GM12878 (cell line): ENCODE measurements at regions not wholly inside any gene's neighbourhood (a gene's known extent, or its start where the extent isn't known, plus 50 kb on each side); places are given as distances from the start of the nearest gene placed in this dataset.

Experiments used
- ATAC-seq: fragments of 200-7000 bp; cut with Tn5 transposase; 3 replicates; pipeline ENCODE4 v1.9.1; 2020; ENCODE audit warnings: mild to moderate bottlenecking, moderate library complexity
- BruUV-seq: library from RNA; stranded (reverse); fragments of 400-500 nt; replicated peaks from 2 replicates; lab custom pipeline; 2021; lab: Mats Ljungman, UMichigan
- CTCF ChIA-PET: fragments of 300-600 bp; sonication (Branson Sonifier 250); formaldehyde crosslinking; extraction: SDS; loops from one replicate; lab custom pipeline; 2021; ENCODE audit warnings: inconsistent platforms; lab: Yijun Ruan, JAX
- POLR2A ChIA-PET: fragments of 350-600 bp; formaldehyde crosslinking; extraction: SDS; loops from one replicate; lab custom pipeline; 2021; ENCODE audit warnings: inconsistent platforms; lab: Charles Lee
- RAD21 ChIA-PET: fragments of 300-600 bp; sonication (Branson Sonifier 250); formaldehyde crosslinking; loops from one replicate; lab custom pipeline; 2023; ENCODE audit warnings: antibody characterized with exemption; ENCODE audit not compliant: unreplicated experiment; lab: Charles Lee
- SMC1A ChIA-PET: fragments of 300-600 bp; sonication (Branson Sonifier 250); formaldehyde crosslinking; loops from one replicate; lab custom pipeline; 2023; ENCODE audit not compliant: unreplicated experiment, uncharacterized antibody; lab: Charles Lee
- DNase-seq: peaks from one replicate; pipeline ENCODE4 v3.0.0-alpha.2; 2011; ENCODE audit warnings: low read depth, low spot score
- FAIRE-seq: peaks from 3 replicates; lab custom pipeline; 2011; peaks lifted over from hg19 to GRCh38; lab: Jason Lieb, UNC
- H2AFZ ChIP-seq: 2 replicates; pipeline ENCODE4 v1.6.0; 2011; ENCODE audit warnings: low read depth, low read length, control low read depth; ENCODE audit not compliant: control insufficient read depth
- H3K27ac ChIP-seq: 2 replicates; pipeline ENCODE4 v1.5.1; 2011; ENCODE audit warnings: control low read depth; ENCODE audit not compliant: control insufficient read depth, insufficient read depth
- H3K27me3 ChIP-seq, 2 experiments: replicated peaks in 1 of 2; 2 replicates each; pipeline versions ENCODE4 v1.6.0 to v1.6.1; 2011; ENCODE audit warnings: low read length in 1 of 2; ENCODE audit not compliant: control insufficient read depth in 2 of 2, insufficient read depth in 2 of 2
- H3K36me3 ChIP-seq, 2 experiments: 2 replicates each; pipeline ENCODE4 v1.5.1; 2011; ENCODE audit warnings: low read length in 1 of 2; ENCODE audit not compliant: control insufficient read depth in 2 of 2, insufficient read depth in 2 of 2
- H3K4me1 ChIP-seq: 2 replicates; pipeline ENCODE4 v1.6.1; 2011; ENCODE audit warnings: mild to moderate bottlenecking, low read length, moderate library complexity, mixed read lengths; ENCODE audit not compliant: control insufficient read depth, insufficient read depth
- H3K4me2 ChIP-seq: 2 replicates; pipeline ENCODE4 v1.6.0; 2011; ENCODE audit warnings: control low read depth; ENCODE audit not compliant: control insufficient read depth, insufficient read depth
- H3K4me3 ChIP-seq: fragments of 200-600 bp; sonication (generic); 2 replicates; pipeline ENCODE4 v1.5.1; 2016
- H3K79me2 ChIP-seq: 2 replicates; pipeline ENCODE4 v1.6.0; 2011; ENCODE audit warnings: low read length; ENCODE audit not compliant: control insufficient read depth, insufficient read depth
- H3K9ac ChIP-seq: 2 replicates; pipeline ENCODE4 v1.8.0; 2011; ENCODE audit warnings: low read length, control low read depth, mixed read lengths; ENCODE audit not compliant: control insufficient read depth, insufficient read depth
- H3K9me3 ChIP-seq: replicated peaks from 3 replicates; pipeline ENCODE4 v1.5.1; 2011; ENCODE audit warnings: mild to moderate bottlenecking, low read length; ENCODE audit not compliant: control insufficient read depth, insufficient read depth
- H4K20me1 ChIP-seq: 2 replicates; pipeline ENCODE4 v1.6.0; 2011; ENCODE audit not compliant: control insufficient read depth, insufficient read depth
- BHLHE40 ChIP-seq, 2 experiments: fragments of 450-650 bp in 1 of 2; IDR thresholded peaks; 2 replicates each; pipeline ENCODE4 v1.6.1; 2011 to 2017; ENCODE audit warnings: low read depth in 2 of 2, borderline replicate concordance in 1 of 2, improper control_type of control experiment in 1 of 2, low read length in 1 of 2, mild to moderate bottlenecking in 1 of 2
- FOXM1 ChIP-seq: IDR thresholded peaks from 2 replicates; pipeline ENCODE4 v1.6.1; 2012; ENCODE audit warnings: low read depth, mild to moderate bottlenecking, inconsistent platforms, low read length, moderate library complexity
- MEF2A ChIP-seq: IDR thresholded peaks from 2 replicates; pipeline ENCODE4 v1.6.1; 2011; ENCODE audit warnings: low read depth, mild to moderate bottlenecking, low read length, moderate library complexity; ENCODE audit not compliant: insufficient read depth
- NR2F1 ChIP-seq: fragments of 450-650 bp; conservative IDR thresholded peaks from 2 replicates; pipeline ENCODE4 v1.6.1; 2017; ENCODE audit warnings: mild to moderate bottlenecking
- PML ChIP-seq: IDR thresholded peaks from 2 replicates; pipeline ENCODE4 v1.6.1; 2012; ENCODE audit warnings: low read length, inconsistent platforms
- POLR2A ChIP-seq: IDR thresholded peaks from 2 replicates; pipeline ENCODE4 v1.6.1; 2011; ENCODE audit warnings: low read depth, mild to moderate bottlenecking, low read length
- RELA ChIP-seq: fragments of 450-650 bp; IDR thresholded peaks from 2 replicates; pipeline ENCODE4 v1.8.0; 2014; ENCODE audit warnings: borderline replicate concordance; ENCODE audit not compliant: partially characterized antibody
- TAF1 ChIP-seq: IDR thresholded peaks from 2 replicates; pipeline ENCODE4 v1.6.1; 2011; ENCODE audit warnings: mild to moderate bottlenecking, low read depth, low read length, borderline replicate concordance
- ZBED1 ChIP-seq: IDR thresholded peaks from 2 replicates; pipeline ENCODE4 v1.6.1; 2016; ENCODE audit warnings: borderline replicate concordance
- in situ Hi-C: fragments of 300-500 bp; cut with MboI; formaldehyde crosslinking; loops from 9 replicates; pipeline ENCODE4 v1.14.3; 2018; ENCODE audit warnings: mixed read lengths
- intact Hi-C: fragments of 100-400 bp; cut with micrococcal nuclease; formaldehyde crosslinking; loops from one replicate; pipeline ENCODE4 v1.14.2; 2022; ENCODE audit not compliant: unreplicated experiment
- TF ChIP-seq, protein P1 (sequence below): IDR thresholded peaks from 2 replicates; pipeline ENCODE4 v1.6.1; 2011; ENCODE audit warnings: low read depth, mild to moderate bottlenecking, low read length, moderate library complexity, borderline replicate concordance; ENCODE audit errors: extremely low read depth
- TF ChIP-seq, protein P2 (sequence below): fragments of 450-650 bp; IDR thresholded peaks from 2 replicates; pipeline ENCODE4 v1.6.1; 2017; ENCODE audit warnings: mild to moderate bottlenecking
- TF ChIP-seq, protein P3 (sequence below): IDR thresholded peaks from 2 replicates; pipeline ENCODE4 v1.6.1; 2012; ENCODE audit warnings: mild to moderate bottlenecking, low read depth, low read length
- TF ChIP-seq, protein P4 (sequence below), 3 experiments: IDR thresholded peaks in 2 of 3; conservative IDR thresholded peaks in 1 of 3; 2 replicates each; pipeline ENCODE4 v1.5.1; 2011; ENCODE audit warnings: low read depth in 3 of 3, low read length in 3 of 3, mild to moderate bottlenecking in 3 of 3, control low read depth in 2 of 3, moderate library complexity in 2 of 3, inconsistent platforms in 1 of 3, mixed read lengths in 1 of 3; ENCODE audit not compliant: control insufficient read depth in 2 of 3, insufficient read depth in 1 of 3; ENCODE audit errors: extremely low read depth in 1 of 3
- TF ChIP-seq, protein P5 (sequence below): fragments of 450-650 bp; IDR thresholded peaks from 2 replicates; pipeline ENCODE4 v1.6.1; 2018; ENCODE audit warnings: mild to moderate bottlenecking, low read depth, moderate library complexity; ENCODE audit not compliant: partially characterized antibody

DNA sequence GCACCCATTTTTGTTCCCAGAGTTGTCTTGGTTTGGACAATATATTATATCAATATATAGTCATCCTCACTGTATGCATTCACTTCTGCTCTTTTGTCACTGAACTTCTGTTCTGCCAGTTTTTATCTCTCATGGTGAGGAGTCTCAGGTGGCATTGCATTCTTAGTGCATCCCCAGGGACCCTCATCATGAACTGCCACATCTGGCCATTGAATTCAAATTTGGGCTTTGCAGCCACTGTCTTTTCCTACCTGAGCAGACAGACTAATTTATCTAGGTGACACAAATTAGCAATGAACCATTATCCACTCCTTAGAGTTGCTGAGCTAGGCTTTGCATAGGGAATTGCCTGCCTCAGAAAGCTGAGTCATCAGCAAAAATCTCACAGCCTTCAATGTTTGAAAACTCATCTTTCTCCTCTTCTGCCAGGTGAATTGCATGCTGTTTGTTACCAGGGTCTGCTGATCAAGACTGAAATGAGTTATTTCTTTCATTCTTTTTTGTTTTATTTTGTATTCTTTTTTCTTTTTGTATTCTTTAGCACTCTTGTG is 316.8 kb upstream of the MTPN start:
- intact Hi-C loops: loop anchor here (10.0 kb wide), 1 partner anchor 391 kb away; no protein-coding TSS in a partner anchor
- Histone ChIP-seq H3K79me2 (no peaks in the 10 kb centered on the region), H4K20me1 (no peaks in the 10 kb centered on the region), H3K36me3 (no peaks in the 10 kb centered on the region), H3K4me1 (no peaks in the 10 kb centered on the region), H3K9me3 (no peaks in the 10 kb centered on the region), H3K27me3 (no peaks in the 10 kb centered on the region), H3K4me2 (no peak overlapping the region), H3K27ac (no peak overlapping the region), H2AFZ (no peak overlapping the region), H3K9ac (no peak overlapping the region), H3K4me3 (no peak overlapping the region)
- no peak for DNase-seq
- ChIA-PET POLR2A (no interaction called here), CTCF (no interaction called here), SMC1A (interaction anchor here (0.7 kb wide), 1 partner anchor 250 kb away, joined by 3 read pairs; no protein-coding TSS in a partner anchor), RAD21 (no interaction called here)
- in situ Hi-C loops: no loop called here
- no peak for ATAC-seq
- BruUV-seq: no TSS peak
- no peak for FAIRE-seq
- TF ChIP-seq RELA (no peak), FOXM1 (no peak), ZBED1 (no peak), POLR2A (no peak), PML (no peak), NR2F1 (no peak), TAF1 (no peak), BHLHE40 (IDR thresholded peaks at IDR 0.05; ENCODE audit: borderline replicate concordance in 1 of 2, low read depth in 2 of 2, low read length in 1 of 2) (no peak), MEF2A (no peak)
- TF ChIP-seq, protein P1, sequence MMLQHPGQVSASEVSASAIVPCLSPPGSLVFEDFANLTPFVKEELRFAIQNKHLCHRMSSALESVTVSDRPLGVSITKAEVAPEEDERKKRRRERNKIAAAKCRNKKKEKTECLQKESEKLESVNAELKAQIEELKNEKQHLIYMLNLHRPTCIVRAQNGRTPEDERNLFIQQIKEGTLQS: no peak
- TF ChIP-seq, protein P2, sequence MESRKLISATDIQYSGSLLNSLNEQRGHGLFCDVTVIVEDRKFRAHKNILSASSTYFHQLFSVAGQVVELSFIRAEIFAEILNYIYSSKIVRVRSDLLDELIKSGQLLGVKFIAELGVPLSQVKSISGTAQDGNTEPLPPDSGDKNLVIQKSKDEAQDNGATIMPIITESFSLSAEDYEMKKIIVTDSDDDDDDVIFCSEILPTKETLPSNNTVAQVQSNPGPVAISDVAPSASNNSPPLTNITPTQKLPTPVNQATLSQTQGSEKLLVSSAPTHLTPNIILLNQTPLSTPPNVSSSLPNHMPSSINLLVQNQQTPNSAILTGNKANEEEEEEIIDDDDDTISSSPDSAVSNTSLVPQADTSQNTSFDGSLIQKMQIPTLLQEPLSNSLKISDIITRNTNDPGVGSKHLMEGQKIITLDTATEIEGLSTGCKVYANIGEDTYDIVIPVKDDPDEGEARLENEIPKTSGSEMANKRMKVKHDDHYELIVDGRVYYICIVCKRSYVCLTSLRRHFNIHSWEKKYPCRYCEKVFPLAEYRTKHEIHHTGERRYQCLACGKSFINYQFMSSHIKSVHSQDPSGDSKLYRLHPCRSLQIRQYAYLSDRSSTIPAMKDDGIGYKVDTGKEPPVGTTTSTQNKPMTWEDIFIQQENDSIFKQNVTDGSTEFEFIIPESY: no peak
- TF ChIP-seq, protein P3, sequence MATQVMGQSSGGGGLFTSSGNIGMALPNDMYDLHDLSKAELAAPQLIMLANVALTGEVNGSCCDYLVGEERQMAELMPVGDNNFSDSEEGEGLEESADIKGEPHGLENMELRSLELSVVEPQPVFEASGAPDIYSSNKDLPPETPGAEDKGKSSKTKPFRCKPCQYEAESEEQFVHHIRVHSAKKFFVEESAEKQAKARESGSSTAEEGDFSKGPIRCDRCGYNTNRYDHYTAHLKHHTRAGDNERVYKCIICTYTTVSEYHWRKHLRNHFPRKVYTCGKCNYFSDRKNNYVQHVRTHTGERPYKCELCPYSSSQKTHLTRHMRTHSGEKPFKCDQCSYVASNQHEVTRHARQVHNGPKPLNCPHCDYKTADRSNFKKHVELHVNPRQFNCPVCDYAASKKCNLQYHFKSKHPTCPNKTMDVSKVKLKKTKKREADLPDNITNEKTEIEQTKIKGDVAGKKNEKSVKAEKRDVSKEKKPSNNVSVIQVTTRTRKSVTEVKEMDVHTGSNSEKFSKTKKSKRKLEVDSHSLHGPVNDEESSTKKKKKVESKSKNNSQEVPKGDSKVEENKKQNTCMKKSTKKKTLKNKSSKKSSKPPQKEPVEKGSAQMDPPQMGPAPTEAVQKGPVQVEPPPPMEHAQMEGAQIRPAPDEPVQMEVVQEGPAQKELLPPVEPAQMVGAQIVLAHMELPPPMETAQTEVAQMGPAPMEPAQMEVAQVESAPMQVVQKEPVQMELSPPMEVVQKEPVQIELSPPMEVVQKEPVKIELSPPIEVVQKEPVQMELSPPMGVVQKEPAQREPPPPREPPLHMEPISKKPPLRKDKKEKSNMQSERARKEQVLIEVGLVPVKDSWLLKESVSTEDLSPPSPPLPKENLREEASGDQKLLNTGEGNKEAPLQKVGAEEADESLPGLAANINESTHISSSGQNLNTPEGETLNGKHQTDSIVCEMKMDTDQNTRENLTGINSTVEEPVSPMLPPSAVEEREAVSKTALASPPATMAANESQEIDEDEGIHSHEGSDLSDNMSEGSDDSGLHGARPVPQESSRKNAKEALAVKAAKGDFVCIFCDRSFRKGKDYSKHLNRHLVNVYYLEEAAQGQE: no peak
- TF ChIP-seq, protein P4, sequence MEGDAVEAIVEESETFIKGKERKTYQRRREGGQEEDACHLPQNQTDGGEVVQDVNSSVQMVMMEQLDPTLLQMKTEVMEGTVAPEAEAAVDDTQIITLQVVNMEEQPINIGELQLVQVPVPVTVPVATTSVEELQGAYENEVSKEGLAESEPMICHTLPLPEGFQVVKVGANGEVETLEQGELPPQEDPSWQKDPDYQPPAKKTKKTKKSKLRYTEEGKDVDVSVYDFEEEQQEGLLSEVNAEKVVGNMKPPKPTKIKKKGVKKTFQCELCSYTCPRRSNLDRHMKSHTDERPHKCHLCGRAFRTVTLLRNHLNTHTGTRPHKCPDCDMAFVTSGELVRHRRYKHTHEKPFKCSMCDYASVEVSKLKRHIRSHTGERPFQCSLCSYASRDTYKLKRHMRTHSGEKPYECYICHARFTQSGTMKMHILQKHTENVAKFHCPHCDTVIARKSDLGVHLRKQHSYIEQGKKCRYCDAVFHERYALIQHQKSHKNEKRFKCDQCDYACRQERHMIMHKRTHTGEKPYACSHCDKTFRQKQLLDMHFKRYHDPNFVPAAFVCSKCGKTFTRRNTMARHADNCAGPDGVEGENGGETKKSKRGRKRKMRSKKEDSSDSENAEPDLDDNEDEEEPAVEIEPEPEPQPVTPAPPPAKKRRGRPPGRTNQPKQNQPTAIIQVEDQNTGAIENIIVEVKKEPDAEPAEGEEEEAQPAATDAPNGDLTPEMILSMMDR (IDR thresholded peaks at IDR 0.05 in 2 of 3, conservative IDR thresholded peaks at IDR 0.05 in 1 of 3; ENCODE audit: control insufficient read depth in 2 of 3, extremely low read depth in 1 of 3, insufficient read depth in 1 of 3, low read depth in 3 of 3, low read length in 3 of 3): no peak
- TF ChIP-seq, protein P5, sequence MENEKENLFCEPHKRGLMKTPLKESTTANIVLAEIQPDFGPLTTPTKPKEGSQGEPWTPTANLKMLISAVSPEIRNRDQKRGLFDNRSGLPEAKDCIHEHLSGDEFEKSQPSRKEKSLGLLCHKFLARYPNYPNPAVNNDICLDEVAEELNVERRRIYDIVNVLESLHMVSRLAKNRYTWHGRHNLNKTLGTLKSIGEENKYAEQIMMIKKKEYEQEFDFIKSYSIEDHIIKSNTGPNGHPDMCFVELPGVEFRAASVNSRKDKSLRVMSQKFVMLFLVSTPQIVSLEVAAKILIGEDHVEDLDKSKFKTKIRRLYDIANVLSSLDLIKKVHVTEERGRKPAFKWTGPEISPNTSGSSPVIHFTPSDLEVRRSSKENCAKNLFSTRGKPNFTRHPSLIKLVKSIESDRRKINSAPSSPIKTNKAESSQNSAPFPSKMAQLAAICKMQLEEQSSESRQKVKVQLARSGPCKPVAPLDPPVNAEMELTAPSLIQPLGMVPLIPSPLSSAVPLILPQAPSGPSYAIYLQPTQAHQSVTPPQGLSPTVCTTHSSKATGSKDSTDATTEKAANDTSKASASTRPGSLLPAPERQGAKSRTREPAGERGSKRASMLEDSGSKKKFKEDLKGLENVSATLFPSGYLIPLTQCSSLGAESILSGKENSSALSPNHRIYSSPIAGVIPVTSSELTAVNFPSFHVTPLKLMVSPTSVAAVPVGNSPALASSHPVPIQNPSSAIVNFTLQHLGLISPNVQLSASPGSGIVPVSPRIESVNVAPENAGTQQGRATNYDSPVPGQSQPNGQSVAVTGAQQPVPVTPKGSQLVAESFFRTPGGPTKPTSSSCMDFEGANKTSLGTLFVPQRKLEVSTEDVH: no peak
